Caco-2 (cell line): ENCODE measurements at regions not wholly inside any gene's neighbourhood (a gene's known extent, or its start where the extent isn't known, plus 50 kb on each side); places are given as distances from the start of the nearest gene placed in this dataset.

Experiments
- BruUV-seq: library from RNA; stranded (reverse); fragments of 400-500 nt; replicated peaks from 2 replicates; lab custom pipeline; 2021; lab: Mats Ljungman, UMichigan
- CTCF ChIA-PET: fragments of 300-600 bp; sonication (Branson Sonifier 250); formaldehyde crosslinking; loops from one replicate; lab custom pipeline; 2022; ENCODE audit warnings: antibody characterized with exemption; lab: Charles Lee
- POLR2A ChIA-PET: fragments of 300-600 bp; sonication (Branson Sonifier 250); formaldehyde crosslinking; loops from one replicate; lab custom pipeline; 2022; ENCODE audit warnings: antibody characterized with exemption; lab: Charles Lee
- DNase-seq, 2 experiments: peaks; one replicate each; pipeline versions ENCODE4 v3.0.0 to v3.0.0-alpha.2; 2020 to 2022
- H3K27me3 ChIP-seq: replicated peaks from 2 replicates; pipeline ENCODE4 v1.6.0; 2011; ENCODE audit warnings: low read length; ENCODE audit not compliant: control insufficient read depth, insufficient read depth
- H3K36me3 ChIP-seq: 2 replicates; pipeline ENCODE4 v1.5.1; 2011; ENCODE audit warnings: low read length; ENCODE audit not compliant: control insufficient read depth, insufficient read depth
- H3K4me1 ChIP-seq: fragments of 250-450 bp; sonication (Bioruptor Pico); 2 replicates; pipeline ENCODE4 v1.5.1; 2020; ENCODE audit warnings: mild to moderate bottlenecking
- H3K4me3 ChIP-seq: 2 replicates; pipeline ENCODE4 v1.5.1; 2011; ENCODE audit warnings: low read depth, mild to moderate bottlenecking, control low read depth, low read length
- H3K9me3 ChIP-seq: fragments of 250-450 bp; sonication (Bioruptor Pico); 2 replicates; pipeline ENCODE4 v1.5.1; 2020; ENCODE audit warnings: mild to moderate bottlenecking, moderate library complexity
- H3K27ac Mint-ChIP-seq: one replicate; pipeline ENCODE4 v1.8.0; 2022; ENCODE audit warnings: mixed read lengths; ENCODE audit not compliant: unreplicated experiment
- H3K27me3 Mint-ChIP-seq: one replicate; pipeline ENCODE4 v1.8.0; 2022; ENCODE audit warnings: mixed read lengths; ENCODE audit not compliant: insufficient read depth, unreplicated experiment
- H3K36me3 Mint-ChIP-seq: one replicate; pipeline ENCODE4 v1.8.0; 2022; ENCODE audit warnings: mild to moderate bottlenecking, mixed read lengths; ENCODE audit not compliant: insufficient read depth, unreplicated experiment
- H3K4me1 Mint-ChIP-seq: one replicate; pipeline ENCODE4 v1.8.0; 2022; ENCODE audit warnings: low read depth, mixed read lengths; ENCODE audit not compliant: unreplicated experiment
- H3K4me3 Mint-ChIP-seq: one replicate; pipeline ENCODE4 v1.8.0; 2022; ENCODE audit warnings: mild to moderate bottlenecking, moderate library complexity, mixed read lengths; ENCODE audit not compliant: unreplicated experiment
- H3K9me3 Mint-ChIP-seq: one replicate; pipeline ENCODE4 v1.8.0; 2022; ENCODE audit warnings: mixed read lengths; ENCODE audit not compliant: unreplicated experiment
- CTCF ChIP-seq, 2 experiments: fragments of 200-600 bp in 1 of 2; IDR thresholded peaks; 1 replicate in 1 of 2; 2 replicates in 1 of 2; pipeline versions ENCODE4 v1.5.1 to v1.8.0; 2011 to 2022; ENCODE audit warnings: antibody characterized with exemption in 1 of 2, control low read depth in 1 of 2, inconsistent platforms in 1 of 2, low read depth in 1 of 2, low read length in 1 of 2, mild to moderate bottlenecking in 1 of 2, moderate library complexity in 1 of 2; ENCODE audit not compliant: insufficient read depth in 1 of 2, severe bottlenecking in 1 of 2, unreplicated experiment in 1 of 2
- intact Hi-C: fragments of 100-400 bp; cut with micrococcal nuclease; formaldehyde crosslinking; loops from one replicate; pipeline ENCODE4 v1.10.0; 2022; ENCODE audit not compliant: unreplicated experiment

GRCh38 chr3:86801921-86802320 is 189.0 kb downstream of the VGLL3 start:
- Histone ChIP-seq H3K4me3 (no peak overlapping the region), H3K4me1 (no peaks in the 10 kb centered on the region), H3K36me3 (no peaks in the 10 kb centered on the region), H3K27me3 (no peaks in the 10 kb centered on the region), H3K9me3 (no peaks in the 10 kb centered on the region)
- Mint-ChIP-seq H3K36me3 (no peaks in the 10 kb centered on the region), H3K27me3 (peaks cover 2% of the 10 kb centered on the region), H3K4me1 (no peaks in the 10 kb centered on the region), H3K27ac (no peak overlapping the region), H3K9me3 (no peaks in the 10 kb centered on the region), H3K4me3 (no peak overlapping the region)
- POLR2A ChIA-PET, result no interaction called here
- TF ChIP-seq CTCF (IDR thresholded peaks at IDR 0.05; ENCODE audit: insufficient read depth in 1 of 2, low read depth in 1 of 2, low read length in 1 of 2, severe bottlenecking in 1 of 2, unreplicated experiment in 1 of 2), result no peak
- intact Hi-C loops, result no loop called here
- CTCF ChIA-PET, result no interaction called here
- no TSS peak for BruUV-seq
- no peak for DNase-seq

- H3K4me1 ChIP-seq, result no peaks in the 10 kb centered on the region
- H3K36me3 Mint-ChIP-seq, result no peaks in the 10 kb centered on the region
- no peaks in the 10 kb centered on the region for H3K36me3 ChIP-seq
- DNase-seq, result no peak
- no peak overlapping the region for H3K27ac Mint-ChIP-seq
- H3K4me3 Mint-ChIP-seq, result no peak overlapping the region
- no peak for TF ChIP-seq CTCF (IDR thresholded peaks at IDR 0.05; ENCODE audit: insufficient read depth in 1 of 2, low read depth in 1 of 2, low read length in 1 of 2, severe bottlenecking in 1 of 2, unreplicated experiment in 1 of 2)
- peaks cover 2% of the 10 kb centered on the region for H3K27me3 Mint-ChIP-seq
- H3K9me3 ChIP-seq, result no peaks in the 10 kb centered on the region
- ChIA-PET CTCF (no interaction called here), POLR2A (no interaction called here)
- no TSS peak for BruUV-seq
- no peaks in the 10 kb centered on the region for H3K4me1 Mint-ChIP-seq
- H3K27me3 ChIP-seq, result no peaks in the 10 kb centered on the region
- H3K4me3 ChIP-seq, result no peak overlapping the region
- intact Hi-C loops, result no loop called here
- no peaks in the 10 kb centered on the region for H3K9me3 Mint-ChIP-seq
These were observed 189.9 kb downstream of the VGLL3 start for GRCh38 chr3:86801066-86801465.

GRCh38 chr3:86800116-86800515 is 190.8 kb downstream of the VGLL3 start:
- no peak overlapping the region for H3K27ac Mint-ChIP-seq
- no peaks in the 10 kb centered on the region for H3K4me1 Mint-ChIP-seq
- Histone ChIP-seq H3K36me3 (no peaks in the 10 kb centered on the region), H3K4me1 (no peaks in the 10 kb centered on the region), H3K27me3 (no peaks in the 10 kb centered on the region), H3K9me3 (no peaks in the 10 kb centered on the region), H3K4me3 (no peak overlapping the region)
- no peak overlapping the region for H3K4me3 Mint-ChIP-seq
- no peaks in the 10 kb centered on the region for H3K9me3 Mint-ChIP-seq
- TF ChIP-seq CTCF (IDR thresholded peaks at IDR 0.05; ENCODE audit: insufficient read depth in 1 of 2, low read depth in 1 of 2, low read length in 1 of 2, severe bottlenecking in 1 of 2, unreplicated experiment in 1 of 2), result no peak
- peaks cover 2% of the 10 kb centered on the region for H3K27me3 Mint-ChIP-seq
- no peak for DNase-seq
- intact Hi-C loops, result no loop called here
- POLR2A ChIA-PET, result no interaction called here
- CTCF ChIA-PET, result no interaction called here
- no TSS peak for BruUV-seq
- no peaks in the 10 kb centered on the region for H3K36me3 Mint-ChIP-seq
